Naive thymus-derived CD4-positive, alpha-beta T cell (primary cell): ENCODE measurements at regions not wholly inside any gene's neighbourhood (a gene's known extent, or its start where the extent isn't known, plus 50 kb on each side); places are given as distances from the start of the nearest gene placed in this dataset.

Source experiments
- ATAC-seq: fragments of 150-1000 bp; cut with Tn5 transposase; 2 replicates; pipeline ENCODE4 v1.10.0; 2021; ENCODE audit warnings: mild to moderate bottlenecking, moderate library complexity
- CTCF ChIA-PET: fragments of 350-600 bp; sonication (Branson Sonifier 250); formaldehyde crosslinking; loops from one replicate; lab custom pipeline; 2021; ENCODE audit warnings: antibody characterized with exemption; lab: Charles Lee
- POLR2A ChIA-PET: fragments of 350-600 bp; sonication (Branson Sonifier 250); formaldehyde crosslinking; loops from one replicate; lab custom pipeline; 2021; ENCODE audit warnings: antibody characterized with exemption, inconsistent platforms; lab: Charles Lee
- DNase-seq, 9 donors: peaks; one replicate each; pipeline versions ENCODE4 v3.0.0 to v3.0.0-alpha.2; 2020 to 2022; ENCODE audit warnings: mixed read lengths in 1 of 9
- H3K27ac ChIP-seq: one replicate; pipeline ENCODE4 v1.7.0; 2013; ENCODE audit warnings: mild to moderate bottlenecking, low read depth, low read length, moderate library complexity
- H3K27me3 ChIP-seq, 2 donors: one replicate each; pipeline ENCODE4 v1.7.0; 2013; ENCODE audit warnings: low read length in 2 of 2, mild to moderate bottlenecking in 2 of 2, moderate library complexity in 2 of 2; ENCODE audit not compliant: control insufficient read depth in 2 of 2, insufficient read depth in 2 of 2
- H3K36me3 ChIP-seq, 3 experiments: 1 replicate in 2 of 3; 2 replicates in 1 of 3; pipeline ENCODE4 v1.7.0; 2013; ENCODE audit warnings: low read length in 3 of 3, mild to moderate bottlenecking in 3 of 3, moderate library complexity in 1 of 3; ENCODE audit not compliant: insufficient read depth in 3 of 3, control insufficient read depth in 2 of 3
- H3K4me1 ChIP-seq, 2 donors: one replicate each; pipeline ENCODE4 v1.7.0; 2013; ENCODE audit warnings: low read length in 2 of 2, mild to moderate bottlenecking in 2 of 2, moderate library complexity in 1 of 2; ENCODE audit not compliant: control insufficient read depth in 2 of 2, insufficient read depth in 2 of 2
- H3K4me3 ChIP-seq: 2 replicates; pipeline ENCODE4 v1.7.0; 2013; ENCODE audit warnings: mild to moderate bottlenecking, low read length
- H3K9me3 ChIP-seq, 3 experiments: 1 replicate in 2 of 3; 2 replicates in 1 of 3; pipeline ENCODE4 v1.7.0; 2013; ENCODE audit warnings: low read length in 3 of 3; ENCODE audit not compliant: control insufficient read depth in 2 of 3
- H3K27ac Mint-ChIP-seq, 9 donors: one replicate each; pipeline ENCODE4 v1.8.0; 2020 to 2022; ENCODE audit warnings: mixed read lengths in 9 of 9, mild to moderate bottlenecking in 8 of 9, moderate library complexity in 5 of 9, inconsistent platforms in 2 of 9
- H3K27me3 Mint-ChIP-seq, 5 donors: one replicate each; pipeline ENCODE4 v1.8.0; 2021 to 2022; ENCODE audit warnings: mixed read lengths in 5 of 5, mild to moderate bottlenecking in 1 of 5
- H3K36me3 Mint-ChIP-seq, 5 donors: one replicate each; pipeline ENCODE4 v1.8.0; 2020 to 2022; ENCODE audit warnings: mixed read lengths in 5 of 5, mild to moderate bottlenecking in 3 of 5, inconsistent platforms in 1 of 5
- H3K4me1 Mint-ChIP-seq, 7 donors: one replicate each; pipeline ENCODE4 v1.8.0; 2020 to 2022; ENCODE audit warnings: mixed read lengths in 7 of 7, mild to moderate bottlenecking in 3 of 7, inconsistent platforms in 1 of 7
- H3K4me3 Mint-ChIP-seq, 10 donors: one replicate each; pipeline ENCODE4 v1.8.0; 2020 to 2022; ENCODE audit warnings: mild to moderate bottlenecking in 10 of 10, mixed read lengths in 10 of 10, moderate library complexity in 6 of 10, inconsistent platforms in 2 of 10
- H3K9me3 Mint-ChIP-seq, 11 donors: one replicate each; pipeline ENCODE4 v1.8.0; 2020 to 2022; ENCODE audit warnings: mixed read lengths in 11 of 11, mild to moderate bottlenecking in 4 of 11, inconsistent platforms in 1 of 11, moderate library complexity in 1 of 11
- intact Hi-C, 2 donors: fragments of 100-400 bp; cut with micrococcal nuclease; formaldehyde crosslinking; loops; one replicate each; pipeline ENCODE4 v1.15.1; 2023

- Histone ChIP-seq H3K4me3 (no peak overlapping the region), H3K27me3 (no peaks in the 10 kb centered on the region), H3K4me1 (peaks cover 3 to 8% of the 10 kb centered on the region in 2 donors), H3K36me3 (no peaks in the 10 kb centered on the region), H3K9me3 (no peaks in the 10 kb centered on the region), H3K27ac (no peak overlapping the region)
- Mint-ChIP-seq H3K4me1 (peaks cover 0 to 18% (median 9%) of the 10 kb centered on the region in 7 donors), H3K4me3 (no peak overlapping the region), H3K9me3 (peaks cover 0 to 2% (median 0%) of the 10 kb centered on the region in 11 donors), H3K36me3 (peaks cover 0 to 4% (median 0%) of the 10 kb centered on the region in 5 donors), H3K27me3 (no peaks in the 10 kb centered on the region), H3K27ac (no peak overlapping the region)
- DNase-seq (no peak), ATAC-seq (no peak)
- ChIA-PET POLR2A (interaction anchor here (1.2 kb wide), 1 partner anchor 9 kb away, joined by 3 read pairs; no protein-coding TSS in a partner anchor), CTCF (no interaction called here)
- intact Hi-C loops: no loop called here
These were observed 95.3 kb upstream of the LPP start for GRCh38 chr3:188058569-188059184.

- Histone ChIP-seq H3K4me1 (peaks cover 3 to 8% of the 10 kb centered on the region in 2 donors), H3K36me3 (no peaks in the 10 kb centered on the region), H3K27ac (no peak overlapping the region), H3K27me3 (no peaks in the 10 kb centered on the region), H3K4me3 (no peak overlapping the region), H3K9me3 (no peaks in the 10 kb centered on the region)
- DNase-seq: no peak
- Mint-ChIP-seq H3K36me3 (peaks cover 0 to 6% (median 0%) of the 10 kb centered on the region in 5 donors), H3K27me3 (no peaks in the 10 kb centered on the region), H3K27ac (no peak overlapping the region), H3K9me3 (peaks cover 0 to 5% (median 0%) of the 10 kb centered on the region in 11 donors), H3K4me3 (no peak overlapping the region), H3K4me1 (peaks cover 0 to 23% (median 10%) of the 10 kb centered on the region in 7 donors)
- ATAC-seq: no peak
- ChIA-PET POLR2A (no interaction called here), CTCF (interaction anchor here (1.2 to 2.2 kb wide), 2 partner anchors 9 to 319 kb away, joined by 3 to 11 read pairs; no protein-coding TSS in a partner anchor)
- intact Hi-C loops: no loop called here
These were observed 94.6 kb upstream of the LPP start for GRCh38 chr3:188059351-188059750.

- DNase-seq: no peak
- H3K27me3 Mint-ChIP-seq: no peaks in the 10 kb centered on the region
- H3K4me3 ChIP-seq: no peak overlapping the region
- H3K36me3 ChIP-seq: no peaks in the 10 kb centered on the region
- H3K4me3 Mint-ChIP-seq: no peak overlapping the region
- H3K4me1 ChIP-seq: peaks cover 3 to 8% of the 10 kb centered on the region in 2 donors
- H3K4me1 Mint-ChIP-seq: peaks cover 0 to 25% (median 13%) of the 10 kb centered on the region in 7 donors
- peaks cover 0 to 5% (median 0%) of the 10 kb centered on the region in 11 donors for H3K9me3 Mint-ChIP-seq
- POLR2A ChIA-PET: no interaction called here
- H3K9me3 ChIP-seq: no peaks in the 10 kb centered on the region
- peak overlapping the region in 3 of 9 donors; percentile 2 to 31 (median 2) for H3K27ac Mint-ChIP-seq
- no peaks in the 10 kb centered on the region for H3K27me3 ChIP-seq
- ATAC-seq: no peak
- CTCF ChIA-PET: interaction anchor here (1.2 to 2.2 kb wide), 2 partner anchors 10 to 320 kb away, joined by 3 to 11 read pairs; no protein-coding TSS in a partner anchor
- H3K36me3 Mint-ChIP-seq: peaks cover 0 to 6% (median 0%) of the 10 kb centered on the region in 5 donors
- intact Hi-C loops: loop anchor here (2.0 to 5.0 kb wide), 6 partner anchors 60 to 537 kb away; partner anchors contain the start of gene LPP (in 1 of the 2)
- H3K27ac ChIP-seq: no peak overlapping the region
These were observed 93.6 kb upstream of the LPP start for GRCh38 chr3:188060264-188060835.

GRCh38 chr3:188060840-188061544 is 93.0 kb upstream of the LPP start:
- peak overlapping the region in 4 of 9 donors; percentile 19 to 74 (median 31) for H3K27ac Mint-ChIP-seq
- peak overlapping the region in 1 of 10 donors; percentile 62 for H3K4me3 Mint-ChIP-seq
- no peaks in the 10 kb centered on the region for H3K9me3 ChIP-seq
- peak; percentile 86 for ATAC-seq
- ChIA-PET POLR2A (interaction anchor here (0.9 kb wide), 1 partner anchor 123 kb away, joined by 3 read pairs; no protein-coding TSS in a partner anchor), CTCF (interaction anchor here (2.2 kb wide), 1 partner anchor 320 kb away, joined by 11 read pairs; no protein-coding TSS in a partner anchor)
- H3K27ac ChIP-seq: no peak overlapping the region
- peaks cover 0 to 9% (median 0%) of the 10 kb centered on the region in 5 donors for H3K36me3 Mint-ChIP-seq
- H3K4me3 ChIP-seq: no peak overlapping the region
- no peaks in the 10 kb centered on the region for H3K36me3 ChIP-seq
- H3K27me3 ChIP-seq: no peaks in the 10 kb centered on the region
- H3K27me3 Mint-ChIP-seq: no peaks in the 10 kb centered on the region
- peaks cover 3 to 8% of the 10 kb centered on the region in 2 donors for H3K4me1 ChIP-seq
- H3K9me3 Mint-ChIP-seq: peaks cover 0 to 5% (median 0%) of the 10 kb centered on the region in 11 donors
- intact Hi-C loops: loop anchor here (1.0 to 5.0 kb wide), 8 partner anchors 60 to 536 kb away; partner anchors contain the start of gene LPP (in 1 of the 2)
- peaks cover 0 to 25% (median 13%) of the 10 kb centered on the region in 7 donors for H3K4me1 Mint-ChIP-seq
- peak in 6 of 9 donors; percentile 4 to 60 (median 11) for DNase-seq

- Mint-ChIP-seq H3K9me3 (peaks cover 0 to 5% (median 0%) of the 10 kb centered on the region in 11 donors), H3K27ac (no peak overlapping the region), H3K4me3 (no peak overlapping the region), H3K36me3 (peaks cover 0 to 11% (median 0%) of the 10 kb centered on the region in 5 donors), H3K27me3 (no peaks in the 10 kb centered on the region), H3K4me1 (peaks cover 0 to 25% (median 13%) of the 10 kb centered on the region in 7 donors)
- Histone ChIP-seq H3K36me3 (no peaks in the 10 kb centered on the region), H3K4me1 (peaks cover 3 to 8% of the 10 kb centered on the region in 2 donors), H3K27ac (no peak overlapping the region), H3K4me3 (no peak overlapping the region), H3K27me3 (no peaks in the 10 kb centered on the region), H3K9me3 (no peaks in the 10 kb centered on the region)
- CTCF ChIA-PET: no interaction called here
- no peak for DNase-seq
- ATAC-seq: no peak
- POLR2A ChIA-PET: interaction anchor here (0.9 kb wide), 1 partner anchor 121 kb away, joined by 3 read pairs; no protein-coding TSS in a partner anchor
- intact Hi-C loops: loop anchor here (5.0 kb wide), 3 partner anchors 85 to 535 kb away; partner anchors contain the start of gene LPP (in 1 of the 2)
These were observed 91.7 kb upstream of the LPP start for GRCh38 chr3:188062216-188062615.

- Histone ChIP-seq H3K27ac (no peak overlapping the region), H3K27me3 (no peaks in the 10 kb centered on the region), H3K9me3 (no peaks in the 10 kb centered on the region), H3K4me3 (no peak overlapping the region), H3K4me1 (peaks cover 3 to 8% of the 10 kb centered on the region in 2 donors), H3K36me3 (no peaks in the 10 kb centered on the region)
- DNase-seq: no peak
- ChIA-PET POLR2A (no interaction called here), CTCF (no interaction called here)
- intact Hi-C loops: loop anchor here (5.0 kb wide), 3 partner anchors 87 to 532 kb away; partner anchors contain the start of gene LPP (in 1 of the 2)
- Mint-ChIP-seq H3K9me3 (peaks cover 0 to 5% (median 0%) of the 10 kb centered on the region in 11 donors), H3K4me3 (no peak overlapping the region), H3K36me3 (peaks cover 0 to 11% (median 0%) of the 10 kb centered on the region in 5 donors), H3K27me3 (no peaks in the 10 kb centered on the region), H3K4me1 (peaks cover 0 to 25% (median 13%) of the 10 kb centered on the region in 7 donors), H3K27ac (no peak overlapping the region)
- no peak for ATAC-seq
These were observed 89.0 kb upstream of the LPP start for GRCh38 chr3:188064831-188065493.
